ENCODE measurements at regions not wholly inside any gene's neighbourhood (a gene's known extent, or its start where the extent isn't known, plus 50 kb on each side); places are given as distances from the start of the nearest gene placed in this dataset.

- TF ChIP-seq GMEB1 (CRISPR knock-in tag; IDR thresholded peaks at IDR 0.05; ENCODE audit: borderline replicate concordance): no peak
- no peak for TF ChIP-seq GLI4 (CRISPR knock-in tag; IDR thresholded peaks at IDR 0.05; ENCODE audit: borderline replicate concordance)
- no peak for TF ChIP-seq ZNF615 (CRISPR knock-in tag; IDR thresholded peaks at IDR 0.05; ENCODE audit: borderline replicate concordance)
- TF ChIP-seq TGIF2 (CRISPR knock-in tag; IDR thresholded peaks at IDR 0.05): no peak
- TF ChIP-seq ZBTB14 (CRISPR knock-in tag; IDR thresholded peaks at IDR 0.05): no peak
Observed at GRCh38 chrX:44080083-44080482, 106.9 kb upstream of the NDP start (continued).

- Histone ChIP-seq H3K9ac (ENCODE audit: insufficient read depth, low read depth, low read length) (no peak overlapping the region), H3K27ac (ENCODE audit: extremely low read length, insufficient read depth, low read length) (no peak overlapping the region), H3K4me3 (replicated peaks in 1 of 3; ENCODE audit: insufficient read depth in 1 of 3, low read depth in 2 of 3, low read length in 3 of 3) (no peak overlapping the region), H3K27me3 (ENCODE audit: control insufficient read depth in 1 of 2, insufficient read depth in 2 of 2, low read length in 2 of 2) (no peaks in the 10 kb centered on the region), H3K36me3 (replicated peaks in 1 of 2; ENCODE audit: control insufficient read depth in 1 of 2, insufficient read depth in 2 of 2, low read length in 2 of 2) (no peaks in the 10 kb centered on the region), H3K9me3 (ENCODE audit: low read length) (no peaks in the 10 kb centered on the region), H2AFZ (ENCODE audit: low read length) (no peak overlapping the region), H3K79me2 (ENCODE audit: insufficient read depth, low read length) (no peaks in the 10 kb centered on the region), H3K4me1 (ENCODE audit: insufficient read depth, low read length) (no peaks in the 10 kb centered on the region), H4K20me1 (ENCODE audit: insufficient read depth, low read length) (no peaks in the 10 kb centered on the region), H3K4me2 (ENCODE audit: low read depth, low read length) (no peak overlapping the region)
- ATAC-seq (no peak), FAIRE-seq (no peak), DNase-seq (ENCODE audit: low spot score) (no peak)
- ChIA-PET CTCF (ENCODE audit: low intra/inter-chr PET ratio, low total read pairs) (no interaction called here), POLR2A (no interaction called here)
- in situ Hi-C loops (cut with HindIII; ENCODE audit: extremely low pct_ligation_motif_present, low pct_unique_long_range_greater_than_20kb): no loop called here
- intact Hi-C loops (cut with micrococcal nuclease; ENCODE audit: unreplicated experiment): no loop called here
- TF ChIP-seq SRF (IDR thresholded peaks at IDR 0.05; ENCODE audit: low read depth, low read length): no peak
- no peak for TF ChIP-seq ZNF3 (CRISPR knock-in tag; IDR thresholded peaks at IDR 0.05)
- TF ChIP-seq CSRNP2 (CRISPR knock-in tag; conservative IDR thresholded peaks at IDR 0.05; ENCODE audit: low read depth): no peak
- no peak for TF ChIP-seq THAP11 (CRISPR knock-in tag; IDR thresholded peaks at IDR 0.05)
- TF ChIP-seq SNAPC2 (CRISPR knock-in tag; IDR thresholded peaks at IDR 0.05): no peak
- no peak for TF ChIP-seq NFKBIZ (CRISPR knock-in tag; IDR thresholded peaks at IDR 0.05)
- no peak for TF ChIP-seq NFYB (CRISPR knock-in tag; IDR thresholded peaks at IDR 0.05)
- no peak for TF ChIP-seq MED1 (CRISPR knock-in tag; IDR thresholded peaks at IDR 0.05)
- no peak for TF ChIP-seq TIGD3 (CRISPR knock-in tag; IDR thresholded peaks at IDR 0.05; ENCODE audit: borderline replicate concordance)
- TF ChIP-seq ATF5 (CRISPR knock-in tag; IDR thresholded peaks at IDR 0.05; ENCODE audit: low read depth): no peak
- no peak for TF ChIP-seq PAWR (CRISPR knock-in tag; IDR thresholded peaks at IDR 0.05; ENCODE audit: borderline replicate concordance)
- no peak for TF ChIP-seq NFRKB (IDR thresholded peaks at IDR 0.05)
- TF ChIP-seq SSRP1 (CRISPR knock-in tag; IDR thresholded peaks at IDR 0.05): no peak
- TF ChIP-seq BRCA1 (CRISPR knock-in tag; IDR thresholded peaks at IDR 0.05): no peak
- 0% methylated on average over 1 of the region's 1 CpG for WGBS (ENCODE audit: low lambda C conversion rate)
- no TSS peak for BruUV-seq (replicated peaks)
Observed at GRCh38 chrX:44072631-44073030, 99.4 kb upstream of the NDP start.
